ENCODE measurements at regions not wholly inside any gene's neighbourhood (a gene's known extent, or its start where the extent isn't known, plus 50 kb on each side); places are given as distances from the start of the nearest gene placed in this dataset.

DNA sequence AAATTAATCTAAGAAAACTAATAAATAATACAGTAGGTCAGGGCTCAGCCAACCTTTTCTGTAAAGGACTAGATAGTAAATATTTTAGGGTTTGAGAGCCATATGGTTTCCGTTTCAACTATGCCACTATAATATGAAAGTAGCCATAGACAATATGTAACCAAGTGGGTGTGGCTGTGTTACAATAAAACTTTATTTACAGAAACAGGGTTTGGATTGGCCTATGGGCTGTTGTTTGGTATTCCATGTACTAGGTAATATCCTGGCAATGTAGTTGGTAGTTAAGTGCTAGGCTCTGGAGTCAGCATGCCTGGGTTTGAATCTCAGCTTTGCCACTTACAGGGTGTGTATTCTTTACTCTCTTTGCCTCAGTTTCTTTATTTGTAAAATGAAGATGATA lies 156.5 kb upstream of the RPH3A start:
- TF ChIP-seq EZH2phosphoT487 (IDR thresholded peaks at IDR 0.05; ENCODE audit: insufficient read depth, low read depth): no peak
- TF ChIP-seq EZH2 (IDR thresholded peaks at IDR 0.05; ENCODE audit: insufficient read depth, poor library complexity, severe bottlenecking): no peak
